CD1c-positive myeloid dendritic cell (primary cell): ENCODE measurements at regions not wholly inside any gene's neighbourhood (a gene's known extent, or its start where the extent isn't known, plus 50 kb on each side); places are given as distances from the start of the nearest gene placed in this dataset.

Source experiments
- DNase-seq: peaks from one replicate; pipeline ENCODE4 v3.0.0-alpha.2; 2016; ENCODE audit errors: extremely low spot score

GRCh38 chr5:175285261-175285660 is 158.7 kb downstream of the DRD1 start:
- DNase-seq: no peak

DNA sequence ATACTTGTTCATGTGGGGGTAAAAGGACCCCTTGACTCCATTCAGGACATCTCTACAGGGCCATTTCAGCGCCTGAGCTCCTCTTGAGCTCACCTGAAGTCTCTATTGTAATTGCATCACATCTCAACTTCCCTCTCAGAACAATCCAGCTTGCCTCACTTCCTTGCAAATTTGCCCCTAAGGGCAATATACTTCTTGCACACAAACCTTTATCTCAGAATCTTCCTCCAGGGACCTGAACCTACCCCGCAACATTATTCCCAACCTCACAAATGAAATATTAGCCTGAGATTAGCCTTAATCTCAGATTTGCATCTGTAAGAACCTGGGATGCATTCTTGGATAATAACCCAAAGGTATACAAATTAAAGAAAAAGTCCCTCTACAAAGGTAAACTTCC is 159.2 kb downstream of the DRD1 start:
- no peak for DNase-seq

DNA sequence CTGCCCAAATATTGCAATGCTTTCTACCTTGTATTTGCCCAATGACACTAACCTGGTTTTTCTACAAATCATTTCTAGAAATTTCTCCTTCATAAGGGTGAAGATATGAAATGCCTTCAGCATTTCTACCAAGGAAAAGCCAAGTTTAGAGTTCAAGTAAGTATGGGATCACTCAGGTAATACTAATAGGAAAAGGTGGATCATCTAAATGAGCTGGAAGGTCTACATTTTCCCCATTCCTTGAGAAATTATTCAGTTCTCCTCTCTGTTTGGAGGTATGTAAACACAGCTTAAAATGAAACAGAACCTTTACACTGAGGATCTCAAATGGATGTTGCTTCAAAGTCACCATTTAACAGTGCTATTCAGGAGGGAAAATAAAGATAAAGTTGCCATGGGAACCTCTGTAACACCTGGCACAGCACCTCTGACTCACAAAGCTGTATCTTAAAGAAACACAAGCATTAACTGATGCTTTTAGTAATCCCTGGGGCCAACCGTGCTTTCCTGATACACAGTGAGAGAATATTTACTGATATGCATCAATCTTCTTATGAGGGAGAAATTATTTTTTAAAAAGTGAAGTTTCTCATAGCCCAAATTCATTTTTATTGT is 161.3 kb downstream of the DRD1 start:
- no peak for DNase-seq

- DNase-seq: no peak
Measured at GRCh38 chr5:175281714-175282113, 162.3 kb downstream of the DRD1 start.

- no peak for DNase-seq
Measured at GRCh38 chr5:175281257-175281656, 162.7 kb downstream of the DRD1 start.

DNA sequence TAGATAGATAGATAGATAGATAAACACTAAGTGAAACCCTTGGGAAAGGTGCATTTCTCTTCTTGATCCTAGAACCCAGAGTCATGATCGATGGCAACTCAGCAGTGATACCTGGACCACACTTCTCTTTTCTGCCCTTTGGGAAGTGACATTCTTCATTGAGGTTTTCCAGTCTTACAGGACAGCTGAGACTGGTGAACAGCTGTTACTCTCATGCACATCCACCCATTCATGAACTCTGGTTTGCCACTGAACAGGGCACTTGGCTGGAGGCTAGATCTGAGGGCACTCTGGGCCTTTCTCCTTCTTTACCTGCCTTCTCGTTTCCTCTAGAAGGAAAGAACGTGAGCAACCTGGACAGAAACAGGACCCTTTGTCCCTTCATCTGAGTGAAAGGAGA is 164.5 kb downstream of the DRD1 start:
- no peak for DNase-seq

DNA sequence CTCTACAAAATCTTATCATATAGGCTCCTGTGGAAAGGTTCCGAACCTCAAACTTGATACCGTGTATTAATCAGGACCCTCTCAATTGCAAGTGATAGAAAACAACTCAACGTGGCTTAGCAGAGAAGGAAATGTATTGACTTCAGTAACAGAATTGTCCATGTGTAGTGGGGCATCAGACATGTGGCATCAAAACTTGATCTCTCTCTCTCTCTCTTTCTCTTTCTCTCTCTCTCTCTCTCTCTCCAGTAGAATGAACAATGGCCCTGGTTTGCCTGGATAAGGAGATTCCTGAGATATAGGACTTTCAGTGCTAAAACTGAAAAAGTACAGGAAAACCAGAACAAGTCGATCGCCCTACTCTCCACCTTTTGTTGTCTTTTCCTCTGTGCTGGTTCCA is 168.2 kb downstream of the DRD1 start:
- no peak for DNase-seq

- no peak for DNase-seq
Measured at GRCh38 chr5:175275097-175275496, 168.9 kb downstream of the DRD1 start.

GRCh38 chr5:175274171-175274570 is 169.8 kb downstream of the DRD1 start:
- no peak for DNase-seq

GRCh38 chr5:175264406-175264805 is 179.6 kb downstream of the DRD1 start:
- DNase-seq: no peak

DNA sequence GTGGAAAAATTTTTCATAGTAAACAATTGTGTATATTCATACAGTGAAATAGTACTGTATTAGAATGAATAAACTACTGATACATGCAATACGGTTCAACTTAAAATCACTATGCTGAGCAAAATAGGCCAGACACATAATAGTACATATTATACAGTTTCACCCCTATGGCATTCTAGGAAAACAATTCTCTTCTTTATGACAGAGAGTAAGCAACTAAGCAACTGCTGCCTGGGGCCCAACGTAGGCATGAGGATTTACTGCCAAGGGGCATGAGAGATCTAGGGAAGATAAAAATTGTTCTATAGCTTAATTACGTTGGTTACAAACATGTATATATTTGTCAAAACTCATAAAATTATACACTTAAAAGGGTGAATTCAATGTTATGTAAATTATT is 180.2 kb downstream of the DRD1 start:
- no peak for DNase-seq

GRCh38 chr5:175261526-175261925 is 182.5 kb downstream of the DRD1 start:
- DNase-seq: no peak

- no peak for DNase-seq
Measured at GRCh38 chr5:175261037-175261436, 182.9 kb downstream of the DRD1 start.

GRCh38 chr5:175257847-175258194 is 186.2 kb downstream of the DRD1 start:
- DNase-seq: no peak

- DNase-seq: no peak
Measured at GRCh38 chr5:175257128-175257846, 186.7 kb downstream of the DRD1 start.

DNA sequence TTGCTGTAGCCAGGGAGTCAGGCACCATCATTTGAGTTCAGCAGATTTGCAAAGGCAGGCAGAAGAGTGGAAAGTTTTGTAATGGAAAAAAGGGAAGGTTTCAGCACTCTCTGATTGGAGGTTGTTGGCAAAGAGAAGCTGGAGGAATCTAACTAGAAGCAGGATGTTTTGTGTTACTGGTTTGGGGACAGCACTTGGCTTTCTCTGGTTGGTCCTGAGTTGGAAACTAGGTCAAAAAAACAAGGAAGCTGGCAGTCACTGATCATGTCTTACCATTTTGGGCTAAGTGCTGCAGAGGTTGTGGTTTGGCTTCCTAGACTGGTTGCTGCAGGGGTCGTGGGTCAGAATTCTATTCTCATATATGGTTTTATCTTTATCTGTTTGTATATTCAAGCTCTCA is 189.8 kb downstream of the DRD1 start:
- DNase-seq: no peak

GRCh38 chr5:175253597-175253996 is 190.4 kb downstream of the DRD1 start:
- DNase-seq: no peak

GRCh38 chr5:175252234-175252805 is 191.7 kb downstream of the DRD1 start:
- DNase-seq: no peak

GRCh38 chr5:175250426-175250825 is 193.6 kb downstream of the DRD1 start:
- no peak for DNase-seq

DNA sequence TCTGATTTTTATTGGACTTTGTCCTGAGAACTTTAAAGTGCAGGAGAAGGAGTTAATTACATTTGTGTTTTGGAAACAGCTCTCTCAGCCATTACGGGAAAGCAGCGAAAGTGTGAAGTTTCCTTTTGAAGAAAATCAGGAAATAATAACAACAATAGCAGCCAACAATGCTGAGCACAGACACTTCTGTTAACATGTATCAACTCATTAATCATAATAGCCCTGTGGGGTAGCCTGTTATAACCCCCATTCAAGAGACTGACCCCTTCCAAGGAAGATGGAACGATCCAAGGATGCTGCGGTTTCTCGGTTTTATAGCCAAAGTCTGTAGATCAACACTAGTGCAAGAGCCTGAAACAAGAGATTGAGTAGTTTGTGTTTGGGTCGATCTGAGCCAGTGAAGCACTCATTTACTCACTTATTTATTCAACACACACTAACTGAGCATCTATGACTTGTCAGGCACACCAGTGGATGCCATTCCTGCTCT is 195.5 kb downstream of the DRD1 start:
- DNase-seq: no peak

GRCh38 chr5:175246889-175247520 is 197.0 kb downstream of the DRD1 start:
- no peak for DNase-seq

- DNase-seq: no peak
Measured at GRCh38 chr5:175246242-175246888, 197.6 kb downstream of the DRD1 start.
